ENCODE measurements at regions not wholly inside any gene's neighbourhood (a gene's known extent, or its start where the extent isn't known, plus 50 kb on each side); places are given as distances from the start of the nearest gene placed in this dataset.

- TF ChIP-seq CTCF (IDR thresholded peaks at IDR 0.05; ENCODE audit: low read length) (no peak), EZH2 (optimal IDR thresholded peaks at IDR 0.05; ENCODE audit: low read depth, low read length) (no peak)
Measured at GRCh38 chr14:44741431-44741830, 220.3 kb downstream of the KLHL28 start.

All from MM.1S (cell line).